Superior temporal gyrus (tissue), 1 donor: ENCODE measurements at regions not wholly inside any gene's neighbourhood (a gene's known extent, or its start where the extent isn't known, plus 50 kb on each side); places are given as distances from the start of the nearest gene placed in this dataset.
"Not testable (repeated sequence)": the region's sequence is repeated elsewhere in the genome, so short reads cannot be mapped to it uniquely, and the experiment has no call there.

ENCODE experiments used
- DNase-seq: peaks from one replicate; pipeline ENCODE4 v3.0.0-alpha.2; 2016; ENCODE audit errors: extremely low spot score

DNA sequence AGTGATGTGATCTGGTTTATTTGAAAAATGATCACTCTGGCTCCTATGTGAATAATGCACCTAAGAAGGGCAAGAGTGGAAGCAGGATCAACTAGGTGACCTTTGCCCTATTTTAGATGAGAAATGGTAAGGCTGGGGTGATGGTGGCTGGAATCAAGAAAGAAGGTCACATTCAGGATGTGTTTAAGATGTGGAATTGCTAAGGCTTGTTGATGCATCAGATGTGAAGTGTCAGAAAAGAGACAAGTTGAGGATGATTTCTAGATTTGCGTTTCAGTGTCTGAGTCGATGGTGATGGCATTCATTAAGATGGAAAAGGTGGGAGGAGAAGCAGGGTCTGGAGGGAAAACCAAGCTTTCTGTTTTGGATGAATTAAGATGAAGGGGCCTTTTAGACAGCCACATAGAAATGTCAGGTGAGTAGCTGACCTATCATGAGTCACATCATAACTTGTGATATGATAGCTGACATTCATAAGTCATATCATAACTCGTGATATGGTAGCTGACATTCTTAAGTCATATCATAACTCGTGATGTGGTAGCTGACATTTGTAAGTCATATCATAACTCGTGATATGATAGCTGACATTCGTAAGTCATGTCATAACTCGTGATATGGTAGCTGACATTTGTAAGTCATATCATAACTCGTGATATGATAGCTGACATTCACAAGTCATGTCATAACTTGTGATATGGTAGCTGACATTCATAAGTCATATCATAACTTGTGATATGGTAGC lies 101.2 kb upstream of the SEC11C start:
- no peak for DNase-seq

- DNase-seq = not testable (repeated sequence)
Measured at GRCh38 chr18:59039040-59039320, 100.7 kb upstream of the SEC11C start.

DNA sequence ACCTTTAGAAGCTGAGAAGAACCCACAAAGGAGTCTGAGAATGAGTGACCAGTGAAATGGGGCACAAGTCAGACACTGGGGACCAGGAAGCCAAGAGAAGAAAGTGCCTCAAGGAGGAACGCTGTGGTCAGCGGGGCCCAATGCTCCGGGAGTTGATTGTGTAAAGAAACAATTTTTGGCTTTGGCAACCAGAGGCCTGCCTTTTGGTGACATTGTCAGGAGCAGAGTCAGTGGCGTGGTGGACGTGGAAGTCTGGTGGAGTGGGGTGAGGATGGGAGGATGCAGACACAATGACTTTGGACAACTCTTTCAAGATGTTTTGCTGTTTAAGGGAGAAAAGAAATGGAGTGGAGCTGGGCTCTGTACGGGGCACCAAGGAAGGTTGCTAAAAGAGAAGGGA lies 100.2 kb upstream of the SEC11C start:
- DNase-seq = no peak

GRCh38 chr18:59040770-59041148 lies 98.9 kb upstream of the SEC11C start:
- no peak for DNase-seq

- no peak for DNase-seq
Measured at GRCh38 chr18:59041296-59041695, 98.4 kb upstream of the SEC11C start.

- peak; percentile 56 for DNase-seq
Measured at GRCh38 chr18:59041819-59042815, 97.6 kb upstream of the SEC11C start.

DNA sequence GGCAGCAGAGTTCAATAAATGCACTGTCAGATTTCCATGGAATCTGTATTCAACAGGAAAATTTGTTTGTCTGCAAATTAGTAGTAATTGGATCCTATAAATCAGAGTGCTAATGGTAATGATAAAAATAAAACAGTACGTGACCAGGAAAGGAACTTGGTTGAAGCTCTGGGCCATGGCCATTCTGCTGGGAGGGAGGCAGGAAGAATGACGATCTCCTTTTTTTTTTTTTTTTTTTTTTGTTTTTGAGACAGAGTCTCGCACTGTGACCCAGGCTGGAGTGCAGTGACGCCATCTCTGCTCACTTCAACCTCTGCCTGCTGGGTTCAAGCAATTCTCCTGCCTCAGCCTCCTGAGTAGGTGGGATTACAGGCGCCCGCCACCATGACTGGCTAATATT lies 94.8 kb upstream of the SEC11C start:
- no peak for DNase-seq

- no peak for DNase-seq
Measured at GRCh38 chr18:59047321-59048047, 92.2 kb upstream of the SEC11C start.

DNA sequence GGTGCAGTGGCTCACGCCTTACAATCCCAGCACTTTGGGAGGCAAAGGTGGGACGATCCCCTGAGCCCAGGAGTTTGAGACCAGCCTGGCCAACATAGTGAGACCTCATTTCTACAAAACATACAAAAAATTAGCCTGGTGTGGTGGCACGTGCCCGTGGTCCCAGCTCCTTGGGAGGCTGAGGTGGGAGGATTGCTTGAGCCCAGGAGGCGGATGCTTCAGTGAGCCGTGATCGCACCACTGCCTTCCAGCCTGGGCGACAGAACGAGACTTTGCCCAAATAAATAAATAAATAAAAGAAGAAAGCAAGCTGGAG lies 91.7 kb upstream of the SEC11C start:
- DNase-seq = no peak

DNA sequence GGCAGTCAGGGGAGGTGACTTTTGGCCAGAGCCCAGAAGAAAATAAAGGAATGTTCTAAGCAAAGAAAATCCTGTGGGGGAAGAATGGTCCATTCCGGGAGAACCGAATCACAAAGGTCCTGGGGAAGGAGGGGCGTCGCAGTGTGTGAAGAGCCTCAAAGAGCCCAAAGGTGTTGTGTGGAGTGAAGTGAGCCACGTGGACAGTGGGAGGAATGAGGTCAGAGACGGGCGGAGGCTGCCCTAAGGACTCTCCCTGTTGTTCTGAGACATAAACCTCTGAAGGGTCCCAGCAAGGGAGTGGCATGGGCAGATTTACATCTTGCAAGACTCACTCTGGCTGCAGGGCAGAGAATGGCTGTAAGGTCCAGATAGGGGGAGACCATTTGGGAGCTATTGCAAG lies 91.3 kb upstream of the SEC11C start:
- no peak for DNase-seq

DNA sequence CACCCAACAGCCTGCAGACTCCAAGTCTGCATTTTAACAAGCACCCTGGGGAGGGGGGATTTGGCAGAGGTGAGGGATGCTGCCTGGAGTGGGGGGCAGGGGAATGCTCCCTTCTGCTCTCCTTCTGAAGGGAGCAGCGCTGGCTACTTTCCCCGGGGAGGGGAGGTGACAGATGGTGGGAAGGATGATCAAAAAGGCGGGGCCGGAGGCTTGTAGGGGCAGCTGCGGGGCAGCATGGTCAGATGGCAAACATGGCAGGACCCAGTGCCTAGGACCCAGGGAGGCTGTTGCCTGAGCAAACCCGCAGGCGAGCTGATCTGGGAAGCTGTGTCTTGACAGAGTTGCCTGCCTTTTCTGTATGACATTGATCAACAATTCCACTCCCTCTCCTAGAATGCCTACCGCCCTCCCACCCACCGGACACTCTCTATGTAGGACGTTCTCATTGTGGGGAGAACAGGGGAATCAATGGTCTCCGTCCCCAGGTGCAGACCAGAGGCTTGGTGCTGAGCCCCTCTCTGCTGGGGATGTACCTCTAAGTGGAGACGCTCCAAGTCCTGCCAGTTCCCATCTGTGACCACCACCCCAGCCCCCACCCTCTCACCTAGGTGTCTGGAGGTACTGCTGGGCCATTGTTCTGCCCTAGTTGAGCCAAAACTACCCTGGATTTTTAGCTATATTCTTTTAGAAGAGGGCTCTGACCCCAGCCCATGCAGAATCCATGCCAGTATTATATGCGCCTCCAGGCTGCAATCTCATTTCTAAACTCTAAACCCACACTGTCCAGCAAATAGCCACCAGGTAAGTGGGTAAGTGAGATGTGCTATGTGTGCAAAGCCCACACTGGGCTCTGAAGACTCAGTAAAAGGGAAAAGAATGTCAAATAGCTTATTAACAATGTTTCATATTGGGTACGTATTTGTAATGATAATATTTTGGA lies 89.7 kb upstream of the SEC11C start:
- no peak for DNase-seq

DNA sequence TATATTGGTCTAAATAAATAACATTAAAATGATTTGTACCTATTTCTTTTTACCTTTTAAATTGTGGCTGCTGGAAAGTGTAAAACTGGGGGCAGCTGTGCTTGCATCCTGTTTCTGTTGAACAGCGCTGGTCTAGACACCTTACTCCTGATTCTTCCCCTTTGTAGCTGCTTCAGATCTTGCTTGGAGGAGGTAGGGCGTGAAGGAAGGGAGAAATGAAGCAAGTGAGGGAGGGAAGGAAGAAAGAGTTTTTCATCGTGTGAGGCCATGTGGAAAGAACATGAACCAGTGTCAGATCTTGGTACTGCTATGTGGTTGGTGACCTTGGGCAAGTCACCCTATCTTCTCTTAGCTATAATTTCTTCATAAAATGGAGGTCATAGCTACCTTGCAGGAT lies 89.0 kb upstream of the SEC11C start:
- DNase-seq = no peak

GRCh38 chr18:59051470-59052165 lies 88.1 kb upstream of the SEC11C start:
- no peak for DNase-seq

DNA sequence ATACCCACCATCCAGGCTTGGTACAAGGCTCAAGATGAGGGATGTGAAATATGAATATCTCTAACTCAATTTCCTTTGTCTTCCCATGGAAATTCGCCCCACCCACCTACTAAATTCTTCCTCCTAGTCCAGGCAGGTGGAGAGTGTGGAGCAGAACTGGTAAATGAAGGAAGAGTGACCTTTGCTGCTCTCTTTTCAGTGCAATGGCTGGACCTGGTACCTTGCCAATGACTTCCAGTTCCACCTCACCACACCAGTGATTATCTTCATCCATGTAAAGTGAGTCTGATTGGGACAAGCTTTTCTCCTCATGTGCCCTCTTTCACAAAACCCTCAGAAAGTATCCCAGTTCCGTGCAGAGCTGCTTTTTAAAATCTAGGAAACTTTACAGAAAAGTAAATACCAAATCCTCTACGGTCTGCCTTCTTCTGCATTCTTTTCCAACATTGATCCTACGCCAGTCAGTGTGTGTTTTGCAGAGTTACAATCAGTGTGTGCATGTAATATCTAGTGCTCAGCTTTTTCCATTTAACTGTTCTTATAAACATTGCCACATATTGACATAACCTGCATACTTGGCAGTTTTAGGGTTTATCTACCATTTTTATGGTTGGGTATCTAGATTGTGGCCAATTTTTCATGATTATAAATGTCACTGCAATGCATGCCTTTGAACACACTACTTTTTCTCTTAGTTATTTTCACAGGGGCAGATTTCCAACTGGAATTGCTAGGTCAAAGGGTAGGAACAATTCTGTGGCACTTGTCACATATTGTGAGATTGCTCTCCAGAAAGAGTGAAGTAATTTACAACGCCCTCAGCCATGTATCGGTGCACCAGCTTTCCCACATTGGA lies 86.5 kb upstream of the SEC11C start:
- no peak for DNase-seq

GRCh38 chr18:59054496-59055287 lies 85.0 kb upstream of the SEC11C start:
- DNase-seq = no peak

DNA sequence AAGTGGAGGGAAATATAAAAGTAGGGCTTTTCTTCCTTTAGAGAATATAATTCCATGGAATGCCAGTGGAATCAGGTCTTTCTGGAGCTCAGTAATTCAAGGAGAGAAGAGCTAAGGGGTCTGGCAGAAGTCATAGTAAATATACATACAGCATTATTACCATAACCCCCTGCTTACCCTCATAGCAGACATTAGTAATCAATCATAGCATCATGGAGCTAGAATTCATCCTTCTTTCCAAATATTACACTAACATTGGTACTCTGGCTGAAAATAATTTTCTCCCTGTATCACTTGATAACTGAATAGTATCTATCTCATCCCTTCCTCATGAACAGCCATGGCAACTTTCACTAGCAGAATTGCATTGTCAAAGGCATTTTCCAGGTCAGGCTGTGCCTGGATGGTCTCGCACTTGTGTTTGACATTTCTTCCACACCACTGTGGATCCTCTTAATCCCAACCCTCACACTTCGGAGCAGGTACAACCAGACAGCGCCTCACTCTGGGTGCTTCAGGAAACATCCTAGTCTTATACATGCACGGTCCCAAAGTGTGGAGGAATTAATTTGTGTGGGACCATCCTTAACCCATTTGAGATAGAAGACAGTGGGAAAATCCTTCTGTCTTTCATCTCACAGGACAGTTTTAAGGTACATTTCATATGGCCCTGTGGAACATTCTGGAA lies 84.2 kb upstream of the SEC11C start:
- DNase-seq = no peak

- DNase-seq = no peak
Measured at GRCh38 chr18:59056706-59057492, 82.8 kb upstream of the SEC11C start.

GRCh38 chr18:59057493-59057795 lies 82.2 kb upstream of the SEC11C start:
- DNase-seq = no peak
